H9 (cell line): ENCODE measurements at regions not wholly inside any gene's neighbourhood (a gene's known extent, or its start where the extent isn't known, plus 50 kb on each side); places are given as distances from the start of the nearest gene placed in this dataset.
A peak's percentile ranks its signal among the peaks of the same experiment; 100 is the strongest.

Experiments
- DNase-seq: peaks from one replicate; pipeline ENCODE4 v3.0.0-alpha.2; 2017
- H2AFZ ChIP-seq: one replicate; pipeline ENCODE4 v1.6.1; 2013; ENCODE audit warnings: mild to moderate bottlenecking, low read length, control low read depth, moderate library complexity
- H2AK5ac ChIP-seq: 2 replicates; pipeline ENCODE4 v1.6.1; 2013; ENCODE audit warnings: low read length, control low read depth, mixed read lengths; ENCODE audit not compliant: insufficient read length
- H2BK120ac ChIP-seq: one replicate; pipeline ENCODE4 v1.6.1; 2013; ENCODE audit warnings: low read depth, mild to moderate bottlenecking, low read length, control low read depth, inconsistent platforms; ENCODE audit not compliant: poor library complexity, severe bottlenecking
- H2BK12ac ChIP-seq: 2 replicates; pipeline ENCODE4 v1.6.1; 2013; ENCODE audit warnings: low read length, control low read depth, mixed read lengths, low read depth; ENCODE audit not compliant: insufficient read length
- H2BK15ac ChIP-seq: 2 replicates; pipeline ENCODE4 v1.6.1; 2013; ENCODE audit warnings: low read depth, low read length, control low read depth
- H2BK20ac ChIP-seq: one replicate; pipeline ENCODE4 v1.6.1; 2013; ENCODE audit warnings: low read depth, mild to moderate bottlenecking, low read length, control low read depth, inconsistent platforms; ENCODE audit not compliant: poor library complexity, severe bottlenecking
- H2BK5ac ChIP-seq: 2 replicates; pipeline ENCODE4 v1.6.1; 2013; ENCODE audit warnings: low read length, control low read depth, mixed read lengths; ENCODE audit not compliant: insufficient read length
- H3K14ac ChIP-seq: 2 replicates; pipeline ENCODE4 v1.6.1; 2013; ENCODE audit warnings: low read length, control low read depth; ENCODE audit not compliant: insufficient read depth
- H3K18ac ChIP-seq: 2 replicates; pipeline ENCODE4 v1.6.1; 2013; ENCODE audit warnings: low read depth, mild to moderate bottlenecking, mixed read lengths, low read length, control low read depth; ENCODE audit not compliant: insufficient read length
- H3K23ac ChIP-seq: 2 replicates; pipeline ENCODE4 v1.6.1; 2013; ENCODE audit warnings: low read length, control low read depth, mixed read lengths, low read depth; ENCODE audit not compliant: insufficient read length
- H3K23me2 ChIP-seq: 2 replicates; pipeline ENCODE4 v1.6.1; 2013; ENCODE audit warnings: low read depth, mild to moderate bottlenecking, mixed read lengths, low read length, control low read depth; ENCODE audit not compliant: insufficient read length, poor library complexity, severe bottlenecking
- H3K27ac ChIP-seq: 2 replicates; pipeline ENCODE4 v1.5.1; 2013; ENCODE audit warnings: low read length, control low read depth, mixed read lengths, low read depth; ENCODE audit not compliant: insufficient read length
- H3K27me3 ChIP-seq: 2 replicates; pipeline ENCODE4 v1.6.1; 2013; ENCODE audit warnings: low read length, control low read depth, inconsistent platforms; ENCODE audit not compliant: insufficient read depth
- H3K4ac ChIP-seq: 2 replicates; pipeline ENCODE4 v1.6.1; 2013; ENCODE audit warnings: low read depth, mild to moderate bottlenecking, control low read depth, inconsistent platforms, low read length, moderate library complexity
- H3K4me1 ChIP-seq: 2 replicates; pipeline ENCODE4 v1.6.1; 2013; ENCODE audit warnings: low read length, control low read depth, inconsistent platforms; ENCODE audit not compliant: insufficient read depth
- H3K4me2 ChIP-seq: 2 replicates; pipeline ENCODE4 v1.6.1; 2013; ENCODE audit warnings: low read length, control low read depth, mixed read lengths; ENCODE audit not compliant: insufficient read length, insufficient read depth
- H3K56ac ChIP-seq: 2 replicates; pipeline ENCODE4 v1.6.1; 2013; ENCODE audit warnings: low read depth, mild to moderate bottlenecking, mixed read lengths, low read length, control low read depth; ENCODE audit not compliant: insufficient read length
- H3K79me1 ChIP-seq: 2 replicates; pipeline ENCODE4 v1.6.1; 2013; ENCODE audit warnings: low read depth, mild to moderate bottlenecking, moderate library complexity, low read length, control low read depth, inconsistent platforms; ENCODE audit not compliant: insufficient read depth, poor library complexity, severe bottlenecking
- H3K79me2 ChIP-seq: 2 replicates; pipeline ENCODE4 v1.6.1; 2013; ENCODE audit warnings: low read length, control low read depth, inconsistent platforms; ENCODE audit not compliant: insufficient read depth
- H3K9ac ChIP-seq: 2 replicates; pipeline ENCODE4 v1.6.1; 2013; ENCODE audit warnings: low read length, control low read depth, mixed read lengths; ENCODE audit not compliant: insufficient read length; ENCODE audit errors: extremely low read depth
- H3K9me3 ChIP-seq: one replicate; pipeline ENCODE4 v1.6.1; 2013; ENCODE audit warnings: low read depth, low read length, inconsistent platforms; ENCODE audit not compliant: control insufficient read depth
- H3T11ph ChIP-seq: one replicate; pipeline ENCODE4 v1.6.1; 2013; ENCODE audit warnings: mild to moderate bottlenecking, low read length, control low read depth, inconsistent platforms
- H4K20me1 ChIP-seq: one replicate; pipeline ENCODE4 v1.6.1; 2013; ENCODE audit not compliant: control insufficient read depth, insufficient read length, insufficient read depth
- H4K5ac ChIP-seq: 2 replicates; pipeline ENCODE4 v1.6.1; 2013; ENCODE audit warnings: low read depth, mild to moderate bottlenecking, mixed read lengths, low read length, control low read depth; ENCODE audit not compliant: insufficient read length
- H4K8ac ChIP-seq: replicated peaks from 2 replicates; pipeline ENCODE4 v1.6.1; 2013; ENCODE audit warnings: low read length, control low read depth, mixed read lengths, low read depth; ENCODE audit not compliant: insufficient read length
- H4K91ac ChIP-seq: 2 replicates; pipeline ENCODE4 v1.6.1; 2013; ENCODE audit warnings: low read depth, mild to moderate bottlenecking, moderate library complexity, mixed read lengths, low read length, control low read depth; ENCODE audit not compliant: insufficient read length
- H3K27ac Mint-ChIP-seq, 3 experiments: 2 replicates in 2 of 3; 3 replicates in 1 of 3; pipeline ENCODE4 v1.8.0; 2020 to 2021; ENCODE audit warnings: mixed read lengths in 3 of 3, mild to moderate bottlenecking in 1 of 3, moderate library complexity in 1 of 3
- H3K27me3 Mint-ChIP-seq: 2 replicates; pipeline ENCODE4 v1.8.0; 2021; ENCODE audit warnings: low read depth, mild to moderate bottlenecking, moderate library complexity, mixed read lengths
- H3K36me3 Mint-ChIP-seq, 3 experiments: 2 replicates in 2 of 3; 3 replicates in 1 of 3; pipeline ENCODE4 v1.8.0; 2020 to 2021; ENCODE audit warnings: low read depth in 3 of 3, mixed read lengths in 3 of 3; ENCODE audit not compliant: insufficient read depth in 1 of 3
- H3K4me1 Mint-ChIP-seq, 2 experiments: 2 replicates each; pipeline ENCODE4 v1.8.0; 2020; ENCODE audit warnings: mixed read lengths in 2 of 2
- H3K4me3 Mint-ChIP-seq, 2 experiments: 2 replicates in 1 of 2; 3 replicates in 1 of 2; pipeline ENCODE4 v1.8.0; 2020 to 2021; ENCODE audit warnings: mild to moderate bottlenecking in 2 of 2, mixed read lengths in 2 of 2, moderate library complexity in 1 of 2
- H3K9me3 Mint-ChIP-seq, 2 experiments: 2 replicates in 1 of 2; 3 replicates in 1 of 2; pipeline ENCODE4 v1.8.0; 2020; ENCODE audit warnings: mild to moderate bottlenecking in 2 of 2, mixed read lengths in 2 of 2, moderate library complexity in 1 of 2
- WGBS: extraction: QIAGEN DNeasy Blood & Tissue Kit; methylation state at CpG from one replicate; pipeline ENCODE4 v1.1.7; 2013; ENCODE audit warnings: missing lambda C conversion rate, low lambda C conversion rate, mixed read lengths; ENCODE audit not compliant: insufficient read length; ENCODE audit errors: extremely low coverage; 5-methylcytosine and 5-hydroxymethylcytosine counted together
- TF ChIP-seq, protein P1 (sequence below): fragments of 200-600 bp; sonication (generic); conservative IDR thresholded peaks from 3 replicates; pipeline ENCODE4 v1.8.0; 2021; ENCODE audit warnings: antibody characterized with exemption, mild to moderate bottlenecking

DNA sequence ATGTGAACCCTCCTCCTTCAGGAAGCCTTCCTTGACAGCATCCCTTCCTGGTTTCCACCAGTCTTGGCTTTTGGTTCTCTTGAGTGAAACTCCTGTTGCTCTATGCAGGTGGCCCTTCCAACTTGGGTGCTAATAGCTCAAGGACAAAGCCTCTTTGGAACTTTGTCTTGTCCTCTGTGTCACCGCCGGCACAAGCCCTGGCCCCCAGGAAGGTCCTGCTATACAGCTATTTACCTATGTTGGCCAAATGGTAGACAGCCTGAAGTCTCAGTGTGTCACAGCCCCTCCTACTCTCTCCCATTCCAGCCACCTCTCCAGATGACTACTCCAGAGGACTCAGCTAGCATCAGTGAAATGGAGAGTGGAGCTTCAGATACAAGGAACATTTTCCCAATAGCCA, 94.7 kb upstream of the ZNF618 start:
- Histone ChIP-seq H2AFZ (no peak overlapping the region), H3K4me2 (no peak overlapping the region), H3K14ac (no peak overlapping the region), H3K27ac (no peak overlapping the region), H2BK20ac (no peak overlapping the region), H4K5ac (no peak overlapping the region), H4K20me1 (no peaks in the 10 kb centered on the region), H3K23me2 (no peaks in the 10 kb centered on the region), H2BK120ac (no peak overlapping the region), H3K4me1 (peaks cover 3% of the 10 kb centered on the region; the same call in 1 of the 2 replicates), H3K9me3 (no peaks in the 10 kb centered on the region), H3K27me3 (no peaks in the 10 kb centered on the region), H3K56ac (no peak overlapping the region), H3K79me2 (no peaks in the 10 kb centered on the region), H3K18ac (no peak overlapping the region), H3K23ac (no peak overlapping the region), H4K91ac (no peak overlapping the region), H4K8ac (no peak overlapping the region), H2BK5ac (no peak overlapping the region), H3T11ph (no peak overlapping the region), H2BK12ac (no peak overlapping the region), H3K9ac (no peak overlapping the region), H3K79me1 (no peaks in the 10 kb centered on the region), H2AK5ac (no peak overlapping the region), H3K4ac (no peak overlapping the region), H2BK15ac (no peak overlapping the region)
- no CpG with 5 or more reads among the region's 2 CpGs for WGBS
- Mint-ChIP-seq H3K27me3 (peaks cover 46% of the 10 kb centered on the region), H3K4me3 (no peak overlapping the region), H3K36me3 (no peaks in the 10 kb centered on the region), H3K4me1 (peaks cover 11% of the 10 kb centered on the region in 2 experiments), H3K27ac (peak overlapping the region in 1 of 3 experiments; percentile 8; a peak in 1 of 7 replicates), H3K9me3 (no peaks in the 10 kb centered on the region)
- DNase-seq = no peak
- TF ChIP-seq, protein P1, sequence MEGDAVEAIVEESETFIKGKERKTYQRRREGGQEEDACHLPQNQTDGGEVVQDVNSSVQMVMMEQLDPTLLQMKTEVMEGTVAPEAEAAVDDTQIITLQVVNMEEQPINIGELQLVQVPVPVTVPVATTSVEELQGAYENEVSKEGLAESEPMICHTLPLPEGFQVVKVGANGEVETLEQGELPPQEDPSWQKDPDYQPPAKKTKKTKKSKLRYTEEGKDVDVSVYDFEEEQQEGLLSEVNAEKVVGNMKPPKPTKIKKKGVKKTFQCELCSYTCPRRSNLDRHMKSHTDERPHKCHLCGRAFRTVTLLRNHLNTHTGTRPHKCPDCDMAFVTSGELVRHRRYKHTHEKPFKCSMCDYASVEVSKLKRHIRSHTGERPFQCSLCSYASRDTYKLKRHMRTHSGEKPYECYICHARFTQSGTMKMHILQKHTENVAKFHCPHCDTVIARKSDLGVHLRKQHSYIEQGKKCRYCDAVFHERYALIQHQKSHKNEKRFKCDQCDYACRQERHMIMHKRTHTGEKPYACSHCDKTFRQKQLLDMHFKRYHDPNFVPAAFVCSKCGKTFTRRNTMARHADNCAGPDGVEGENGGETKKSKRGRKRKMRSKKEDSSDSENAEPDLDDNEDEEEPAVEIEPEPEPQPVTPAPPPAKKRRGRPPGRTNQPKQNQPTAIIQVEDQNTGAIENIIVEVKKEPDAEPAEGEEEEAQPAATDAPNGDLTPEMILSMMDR = no peak
